GM23248 (cell line): ENCODE measurements at regions not wholly inside any gene's neighbourhood (a gene's known extent, or its start where the extent isn't known, plus 50 kb on each side); places are given as distances from the start of the nearest gene placed in this dataset.

Experiments
- EZH2 ChIP-seq: fragments of 200-600 bp; sonication (generic); IDR thresholded peaks from 2 replicates; pipeline ENCODE4 v1.6.1; 2018; ENCODE audit warnings: antibody characterized with exemption, mild to moderate bottlenecking; ENCODE audit not compliant: insufficient read depth, poor library complexity, severe bottlenecking
- EZH2phosphoT487 ChIP-seq: fragments of 200-600 bp; sonication (generic); IDR thresholded peaks from 2 replicates; pipeline ENCODE4 v1.6.1; 2018; ENCODE audit warnings: antibody characterized with exemption, moderate library complexity, mild to moderate bottlenecking, low read depth; ENCODE audit not compliant: insufficient read depth

GRCh38 chr6:147833607-147834006, 325.1 kb downstream of the SAMD5 start:
- TF ChIP-seq EZH2 (no peak), EZH2phosphoT487 (no peak)
